SK-N-SH treated with all-trans-retinoic acid at 6 μM for 48 hours (cell line): ENCODE measurements at regions not wholly inside any gene's neighbourhood (a gene's known extent, or its start where the extent isn't known, plus 50 kb on each side); places are given as distances from the start of the nearest gene placed in this dataset.

Source experiments
- ATAC-seq: fragments of 200-7000 bp; cut with Tn5 transposase; 3 replicates; pipeline ENCODE4 v1.9.1; 2020; ENCODE audit warnings: mild to moderate bottlenecking, moderate library complexity
- ARNTL ChIP-seq: fragments of 450-650 bp; formaldehyde crosslinking; IDR thresholded peaks from 2 replicates; pipeline ENCODE4 v1.5.0; 2020; ENCODE audit warnings: low read depth, mild to moderate bottlenecking, moderate library complexity, borderline replicate concordance
- BACH2 ChIP-seq: fragments of 250-450 bp; sonication (Bioruptor Pico); IDR thresholded peaks from 2 replicates; pipeline ENCODE4 v1.9.0; 2021; ENCODE audit warnings: mild to moderate bottlenecking, borderline replicate concordance
- CSDC2 ChIP-seq: fragments of 250-450 bp; sonication (Bioruptor Pico); IDR thresholded peaks from 2 replicates; pipeline ENCODE4 v1.5.0; 2020; ENCODE audit warnings: mild to moderate bottlenecking, moderate library complexity
- ESRRG ChIP-seq: fragments of 250-450 bp; sonication (Bioruptor Pico); IDR thresholded peaks from 2 replicates; pipeline ENCODE4 v1.6.1; 2021; ENCODE audit warnings: mild to moderate bottlenecking
- GLIS3 ChIP-seq: fragments of 250-450 bp; sonication (Bioruptor Pico); IDR thresholded peaks from 2 replicates; pipeline ENCODE4 v1.5.0; 2020; ENCODE audit warnings: mild to moderate bottlenecking, moderate library complexity
- ISL1 ChIP-seq: fragments of 250-450 bp; sonication (Bioruptor Pico); IDR thresholded peaks from 2 replicates; pipeline ENCODE4 v2.1.2; 2022; ENCODE audit warnings: mild to moderate bottlenecking, moderate library complexity
- OSR1 ChIP-seq: fragments of 250-450 bp; sonication (Bioruptor Pico); IDR thresholded peaks from 2 replicates; pipeline ENCODE4 v1.8.0; 2022; ENCODE audit warnings: moderate library complexity, mild to moderate bottlenecking, inconsistent platforms
- PATZ1 ChIP-seq: fragments of 250-450 bp; sonication (Bioruptor Pico); IDR thresholded peaks from 2 replicates; pipeline ENCODE4 v1.8.0; 2020; ENCODE audit warnings: mild to moderate bottlenecking, moderate library complexity, borderline replicate concordance
- RARB ChIP-seq: fragments of 250-450 bp; sonication (Bioruptor Pico); IDR thresholded peaks from 2 replicates; pipeline ENCODE4 v1.8.0; 2021; ENCODE audit warnings: mild to moderate bottlenecking, moderate library complexity
- SNAI2 ChIP-seq: fragments of 250-450 bp; sonication (Bioruptor Pico); IDR thresholded peaks from 2 replicates; pipeline ENCODE4 v1.5.0; 2020; ENCODE audit warnings: mild to moderate bottlenecking, moderate library complexity
- TCF4 ChIP-seq: fragments of 250-450 bp; sonication (Bioruptor Pico); IDR thresholded peaks from 2 replicates; pipeline ENCODE4 v1.8.0; 2021; ENCODE audit warnings: mild to moderate bottlenecking, moderate library complexity, borderline replicate concordance
- TOX ChIP-seq: fragments of 250-450 bp; sonication (Bioruptor Pico); IDR thresholded peaks from 2 replicates; pipeline ENCODE4 v1.8.0; 2021; ENCODE audit warnings: mild to moderate bottlenecking, moderate library complexity, borderline replicate concordance
- ZC3H10 ChIP-seq: fragments of 250-450 bp; sonication (Bioruptor Pico); IDR thresholded peaks from 2 replicates; pipeline ENCODE4 v1.5.1; 2021; ENCODE audit warnings: mild to moderate bottlenecking, moderate library complexity
- ZFP3 ChIP-seq: fragments of 250-450 bp; sonication (Bioruptor Pico); IDR thresholded peaks from 2 replicates; pipeline ENCODE4 v1.5.0; 2020; ENCODE audit warnings: mild to moderate bottlenecking, moderate library complexity
- ZNF565 ChIP-seq: fragments of 450-650 bp; formaldehyde crosslinking; conservative IDR thresholded peaks from 2 replicates; pipeline ENCODE4 v1.5.0; 2020; ENCODE audit warnings: low read depth, mild to moderate bottlenecking, moderate library complexity
- ZNF70 ChIP-seq: fragments of 450-650 bp; formaldehyde crosslinking; IDR thresholded peaks from 2 replicates; pipeline ENCODE4 v1.5.0; 2020; ENCODE audit warnings: mild to moderate bottlenecking, moderate library complexity
- ZNF8 ChIP-seq: fragments of 450-650 bp; formaldehyde crosslinking; IDR thresholded peaks from 2 replicates; pipeline ENCODE4 v1.5.0; 2020; ENCODE audit warnings: mild to moderate bottlenecking, moderate library complexity
- TF ChIP-seq, protein P1 (sequence below): fragments of 250-450 bp; sonication (Bioruptor Pico); IDR thresholded peaks from 2 replicates; pipeline ENCODE4 v1.5.1; 2021; ENCODE audit warnings: mild to moderate bottlenecking, moderate library complexity
- TF ChIP-seq, protein P2 (sequence below): fragments of 250-450 bp; sonication (Bioruptor Pico); IDR thresholded peaks from 2 replicates; pipeline ENCODE4 v1.8.0; 2021; ENCODE audit warnings: low read depth, mild to moderate bottlenecking, moderate library complexity, borderline replicate concordance
- TF ChIP-seq, protein P3 (sequence below): fragments of 250-450 bp; sonication (Bioruptor Pico); IDR thresholded peaks from 2 replicates; pipeline ENCODE4 v1.5.0; 2020; ENCODE audit warnings: mild to moderate bottlenecking, moderate library complexity
- TF ChIP-seq, protein P4 (sequence below): fragments of 250-450 bp; sonication (Bioruptor Pico); IDR thresholded peaks from 2 replicates; pipeline ENCODE4 v1.5.1; 2020; ENCODE audit warnings: low read depth, mild to moderate bottlenecking, moderate library complexity

- TF ChIP-seq, protein P1, sequence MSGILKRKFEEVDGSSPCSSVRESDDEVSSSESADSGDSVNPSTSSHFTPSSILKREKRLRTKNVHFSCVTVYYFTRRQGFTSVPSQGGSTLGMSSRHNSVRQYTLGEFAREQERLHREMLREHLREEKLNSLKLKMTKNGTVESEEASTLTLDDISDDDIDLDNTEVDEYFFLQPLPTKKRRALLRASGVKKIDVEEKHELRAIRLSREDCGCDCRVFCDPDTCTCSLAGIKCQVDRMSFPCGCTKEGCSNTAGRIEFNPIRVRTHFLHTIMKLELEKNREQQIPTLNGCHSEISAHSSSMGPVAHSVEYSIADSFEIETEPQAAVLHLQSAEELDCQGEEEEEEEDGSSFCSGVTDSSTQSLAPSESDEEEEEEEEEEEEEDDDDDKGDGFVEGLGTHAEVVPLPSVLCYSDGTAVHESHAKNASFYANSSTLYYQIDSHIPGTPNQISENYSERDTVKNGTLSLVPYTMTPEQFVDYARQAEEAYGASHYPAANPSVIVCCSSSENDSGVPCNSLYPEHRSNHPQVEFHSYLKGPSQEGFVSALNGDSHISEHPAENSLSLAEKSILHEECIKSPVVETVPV = no peak
- no peak for TF ChIP-seq PATZ1
- TF ChIP-seq RARB (CRISPR knock-in tag) = no peak
- no peak for TF ChIP-seq ZNF70
- TF ChIP-seq ZNF565 (CRISPR knock-in tag) = no peak
- TF ChIP-seq TCF4 (CRISPR knock-in tag) = no peak
- TF ChIP-seq TOX (CRISPR knock-in tag) = no peak
- TF ChIP-seq OSR1 (CRISPR knock-in tag) = no peak
- TF ChIP-seq ESRRG (CRISPR knock-in tag) = no peak
- no peak for TF ChIP-seq ISL1 (CRISPR knock-in tag)
- TF ChIP-seq CSDC2 (CRISPR knock-in tag) = no peak
- TF ChIP-seq GLIS3 (CRISPR knock-in tag) = no peak
- ATAC-seq = no peak
Observed at GRCh38 chr5:56647099-56647850, 168.1 kb upstream of the MAP3K1 start.

GRCh38 chr5:56641635-56642260, 173.6 kb upstream of the MAP3K1 start:
- no peak for TF ChIP-seq ARNTL (CRISPR knock-in tag)
- no peak for TF ChIP-seq ISL1 (CRISPR knock-in tag)
- no peak for TF ChIP-seq TCF4 (CRISPR knock-in tag)
- TF ChIP-seq ZNF8 (CRISPR knock-in tag) = no peak
- TF ChIP-seq PATZ1 = no peak
- no peak for TF ChIP-seq ZC3H10
- TF ChIP-seq, protein P2, sequence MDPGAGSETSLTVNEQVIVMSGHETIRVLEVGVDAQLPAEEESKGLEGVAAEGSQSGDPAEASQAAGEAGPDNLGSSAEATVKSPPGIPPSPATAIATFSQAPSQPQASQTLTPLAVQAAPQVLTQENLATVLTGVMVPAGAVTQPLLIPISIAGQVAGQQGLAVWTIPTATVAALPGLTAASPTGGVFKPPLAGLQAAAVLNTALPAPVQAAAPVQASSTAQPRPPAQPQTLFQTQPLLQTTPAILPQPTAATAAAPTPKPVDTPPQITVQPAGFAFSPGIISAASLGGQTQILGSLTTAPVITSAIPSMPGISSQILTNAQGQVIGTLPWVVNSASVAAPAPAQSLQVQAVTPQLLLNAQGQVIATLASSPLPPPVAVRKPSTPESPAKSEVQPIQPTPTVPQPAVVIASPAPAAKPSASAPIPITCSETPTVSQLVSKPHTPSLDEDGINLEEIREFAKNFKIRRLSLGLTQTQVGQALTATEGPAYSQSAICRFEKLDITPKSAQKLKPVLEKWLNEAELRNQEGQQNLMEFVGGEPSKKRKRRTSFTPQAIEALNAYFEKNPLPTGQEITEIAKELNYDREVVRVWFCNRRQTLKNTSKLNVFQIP = no peak
- TF ChIP-seq SNAI2 (CRISPR knock-in tag) = no peak
- TF ChIP-seq, protein P1 = no peak
- TF ChIP-seq ESRRG (CRISPR knock-in tag) = no peak
- no peak for TF ChIP-seq GLIS3 (CRISPR knock-in tag)
- TF ChIP-seq, protein P3, sequence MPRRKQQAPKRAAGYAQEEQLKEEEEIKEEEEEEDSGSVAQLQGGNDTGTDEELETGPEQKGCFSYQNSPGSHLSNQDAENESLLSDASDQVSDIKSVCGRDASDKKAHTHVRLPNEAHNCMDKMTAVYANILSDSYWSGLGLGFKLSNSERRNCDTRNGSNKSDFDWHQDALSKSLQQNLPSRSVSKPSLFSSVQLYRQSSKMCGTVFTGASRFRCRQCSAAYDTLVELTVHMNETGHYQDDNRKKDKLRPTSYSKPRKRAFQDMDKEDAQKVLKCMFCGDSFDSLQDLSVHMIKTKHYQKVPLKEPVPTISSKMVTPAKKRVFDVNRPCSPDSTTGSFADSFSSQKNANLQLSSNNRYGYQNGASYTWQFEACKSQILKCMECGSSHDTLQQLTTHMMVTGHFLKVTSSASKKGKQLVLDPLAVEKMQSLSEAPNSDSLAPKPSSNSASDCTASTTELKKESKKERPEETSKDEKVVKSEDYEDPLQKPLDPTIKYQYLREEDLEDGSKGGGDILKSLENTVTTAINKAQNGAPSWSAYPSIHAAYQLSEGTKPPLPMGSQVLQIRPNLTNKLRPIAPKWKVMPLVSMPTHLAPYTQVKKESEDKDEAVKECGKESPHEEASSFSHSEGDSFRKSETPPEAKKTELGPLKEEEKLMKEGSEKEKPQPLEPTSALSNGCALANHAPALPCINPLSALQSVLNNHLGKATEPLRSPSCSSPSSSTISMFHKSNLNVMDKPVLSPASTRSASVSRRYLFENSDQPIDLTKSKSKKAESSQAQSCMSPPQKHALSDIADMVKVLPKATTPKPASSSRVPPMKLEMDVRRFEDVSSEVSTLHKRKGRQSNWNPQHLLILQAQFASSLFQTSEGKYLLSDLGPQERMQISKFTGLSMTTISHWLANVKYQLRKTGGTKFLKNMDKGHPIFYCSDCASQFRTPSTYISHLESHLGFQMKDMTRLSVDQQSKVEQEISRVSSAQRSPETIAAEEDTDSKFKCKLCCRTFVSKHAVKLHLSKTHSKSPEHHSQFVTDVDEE (CRISPR knock-in tag) = no peak
- TF ChIP-seq BACH2 = no peak
- no peak for TF ChIP-seq ZNF565 (CRISPR knock-in tag)
- TF ChIP-seq, protein P4, sequence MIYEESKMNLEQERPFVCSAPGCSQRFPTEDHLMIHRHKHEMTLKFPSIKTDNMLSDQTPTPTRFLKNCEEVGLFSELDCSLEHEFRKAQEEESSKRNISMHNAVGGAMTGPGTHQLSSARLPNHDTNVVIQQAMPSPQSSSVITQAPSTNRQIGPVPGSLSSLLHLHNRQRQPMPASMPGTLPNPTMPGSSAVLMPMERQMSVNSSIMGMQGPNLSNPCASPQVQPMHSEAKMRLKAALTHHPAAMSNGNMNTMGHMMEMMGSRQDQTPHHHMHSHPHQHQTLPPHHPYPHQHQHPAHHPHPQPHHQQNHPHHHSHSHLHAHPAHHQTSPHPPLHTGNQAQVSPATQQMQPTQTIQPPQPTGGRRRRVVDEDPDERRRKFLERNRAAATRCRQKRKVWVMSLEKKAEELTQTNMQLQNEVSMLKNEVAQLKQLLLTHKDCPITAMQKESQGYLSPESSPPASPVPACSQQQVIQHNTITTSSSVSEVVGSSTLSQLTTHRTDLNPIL = no peak
- no peak for TF ChIP-seq ZFP3 (CRISPR knock-in tag)
- no peak for ATAC-seq
